Lung (tissue), 11 donors: ENCODE measurements at regions not wholly inside any gene's neighbourhood (a gene's known extent, or its start where the extent isn't known, plus 50 kb on each side); places are given as distances from the start of the nearest gene placed in this dataset.

ENCODE experiments used
- ATAC-seq: fragments of 200-7000 bp; cut with Tn5 transposase; one replicate; pipeline ENCODE4 v1.9.1; 2020; ENCODE audit warnings: moderate number of reproducible peaks; ENCODE audit not compliant: insufficient read depth, low FRiP score
- DNase-seq, 3 donors: peaks; one replicate each; pipeline ENCODE4 v3.0.0-alpha.2; 2013 to 2017
- H3K27ac ChIP-seq, 2 donors: one replicate each; pipeline ENCODE4 v1.5.1; 2013; ENCODE audit warnings: mild to moderate bottlenecking in 2 of 2, moderate library complexity in 2 of 2, control low read depth in 1 of 2, inconsistent platforms in 1 of 2, low read depth in 1 of 2, low read length in 1 of 2
- H3K27me3 ChIP-seq, 3 donors: one replicate each; pipeline ENCODE4 v1.5.1; 2013; ENCODE audit warnings: low read length in 2 of 3; ENCODE audit not compliant: control insufficient read depth in 3 of 3, insufficient read depth in 3 of 3
- H3K36me3 ChIP-seq, 4 donors: one replicate each; pipeline ENCODE4 v1.5.1; 2013; ENCODE audit warnings: low read length in 4 of 4, mild to moderate bottlenecking in 1 of 4, moderate library complexity in 1 of 4; ENCODE audit not compliant: control insufficient read depth in 4 of 4, insufficient read depth in 4 of 4
- H3K4me1 ChIP-seq, 5 donors: one replicate each; pipeline ENCODE4 v1.5.1; 2013; ENCODE audit warnings: low read length in 5 of 5, mild to moderate bottlenecking in 2 of 5, moderate library complexity in 1 of 5; ENCODE audit not compliant: control insufficient read depth in 5 of 5, insufficient read depth in 5 of 5
- H3K4me3 ChIP-seq: one replicate; pipeline ENCODE4 v1.5.1; 2013; ENCODE audit warnings: mild to moderate bottlenecking, control low read depth, moderate library complexity
- H3K9ac ChIP-seq, 2 donors: one replicate each; pipeline ENCODE4 v1.5.1; 2013; ENCODE audit warnings: low read length in 2 of 2, control low read depth in 1 of 2; ENCODE audit not compliant: insufficient read depth in 1 of 2
- H3K9me3 ChIP-seq, 4 donors: one replicate each; pipeline ENCODE4 v1.5.1; 2013; ENCODE audit warnings: low read length in 3 of 4, mild to moderate bottlenecking in 1 of 4, moderate library complexity in 1 of 4; ENCODE audit not compliant: control insufficient read depth in 4 of 4, insufficient read depth in 3 of 4
- CTCF ChIP-seq: IDR thresholded peaks from 2 replicates; pipeline ENCODE4 v1.5.1; 2012; ENCODE audit warnings: mild to moderate bottlenecking; ENCODE audit errors: control extremely low read depth, extremely low read depth
- WGBS, 2 donors: extraction: QIAGEN DNeasy Blood & Tissue Kit; methylation state at CpG; one replicate each; pipeline ENCODE4 v1.1.7; 2013; 5-methylcytosine and 5-hydroxymethylcytosine counted together
- donor health status: control.
- donor health status: control.
- donor health status: Bipolar disorder and iron deficiency.
- donor health status: healthy.
- donor health status: DM: yes; HTN: yes; CAD: no.

GRCh38 chr22:48828688-48829087 is 999.0 kb downstream of the BRD1 start:
- Histone ChIP-seq H3K9ac (no peak overlapping the region), H3K9me3 (peaks cover 0 to 9% (median 2%) of the 10 kb centered on the region in 4 donors), H3K4me3 (no peak overlapping the region), H3K4me1 (peaks cover 0 to 7% (median 0%) of the 10 kb centered on the region in 5 donors), H3K27ac (no peak overlapping the region), H3K36me3 (no peaks in the 10 kb centered on the region), H3K27me3 (peaks cover 0 to 2% (median 0%) of the 10 kb centered on the region in 3 donors)
- ATAC-seq (no peak), DNase-seq (no peak)
- no peak for TF ChIP-seq CTCF
- 81 to 89% methylated on average over 5 of the region's 5 CpGs for WGBS, 2 donors

- no peak overlapping the region for H3K9ac ChIP-seq
- H3K27me3 ChIP-seq, result peaks cover 0 to 2% (median 0%) of the 10 kb centered on the region in 3 donors
- WGBS, 2 donors, result 59 to 68% methylated on average over 18 of the region's 18 CpGs
- DNase-seq (no peak), ATAC-seq (no peak)
- no peak overlapping the region for H3K27ac ChIP-seq
- peaks cover 0 to 7% (median 0%) of the 10 kb centered on the region in 5 donors for H3K4me1 ChIP-seq
- H3K4me3 ChIP-seq, result no peak overlapping the region
- H3K9me3 ChIP-seq, result peaks cover 0 to 10% (median 2%) of the 10 kb centered on the region in 4 donors
- no peaks in the 10 kb centered on the region for H3K36me3 ChIP-seq
- no peak for TF ChIP-seq CTCF
Observed at GRCh38 chr22:48827904-48828555, 999.6 kb downstream of the BRD1 start.

GRCh38 chr22:48827268-48827846 is 1000.3 kb downstream of the BRD1 start:
- peaks cover 0 to 2% (median 0%) of the 10 kb centered on the region in 3 donors for H3K27me3 ChIP-seq
- no peak for TF ChIP-seq CTCF
- ATAC-seq (no peak), DNase-seq (peak in 1 of 3 donors; percentile 14)
- H3K27ac ChIP-seq, result no peak overlapping the region
- H3K9me3 ChIP-seq, result peaks cover 0 to 8% (median 2%) of the 10 kb centered on the region in 4 donors
- no peak overlapping the region for H3K9ac ChIP-seq
- H3K4me3 ChIP-seq, result no peak overlapping the region
- WGBS, 2 donors, result 54 to 56% methylated on average over 18 of the region's 18 CpGs
- H3K36me3 ChIP-seq, result no peaks in the 10 kb centered on the region
- peaks cover 0 to 7% (median 0%) of the 10 kb centered on the region in 5 donors for H3K4me1 ChIP-seq
